ENCODE measurements at regions not wholly inside any gene's neighbourhood (a gene's known extent, or its start where the extent isn't known, plus 50 kb on each side); places are given as distances from the start of the nearest gene placed in this dataset.
A peak's percentile ranks its signal among the peaks of the same experiment; 100 is the strongest.

DNA sequence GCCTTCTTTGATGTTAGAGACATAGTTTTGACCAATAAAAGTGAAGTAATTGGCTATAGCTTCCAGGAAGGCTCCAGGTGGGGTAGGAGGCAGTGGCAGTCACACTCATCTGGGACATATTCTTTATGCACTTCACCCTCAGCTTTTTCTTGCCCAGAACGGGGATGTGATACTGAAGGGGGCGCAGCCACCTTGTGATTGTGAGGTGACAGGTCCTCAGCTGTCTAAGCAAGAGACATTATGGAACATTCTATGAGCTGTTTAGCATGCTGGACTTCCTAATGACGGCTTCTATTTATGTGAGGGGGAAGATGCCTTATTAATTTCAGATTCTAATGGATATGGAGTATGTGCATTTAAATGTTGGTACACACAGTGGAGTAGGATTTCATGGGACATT is 151.3 kb upstream of the ZFP64 start:
- H3K79me2 ChIP-seq (ENCODE audit: low read depth) = 0 out of 2 replicates have a peak, but pooled peaks cover 17% of the 10 kb centered on the region
- no peak overlapping the region for H3K4me2 ChIP-seq
- H3K9me2 ChIP-seq (ENCODE audit: insufficient read depth) = no peaks in the 10 kb centered on the region
- H3K27me3 ChIP-seq (ENCODE audit: insufficient read depth, low read depth) = peaks cover 4% of the 10 kb centered on the region; the same call in 1 of the 2 replicates
- DNase-seq = no peak
- H3F3A ChIP-seq (ENCODE audit: insufficient read depth, low read depth) = no peaks in the 10 kb centered on the region
- no peaks in the 10 kb centered on the region for H3K36me3 ChIP-seq (ENCODE audit: low read depth)
- no peak overlapping the region for H3K4me3 ChIP-seq
- H3K27ac ChIP-seq = no peak overlapping the region
- POLR2A ChIA-PET (ENCODE audit: unreplicated experiment) = no interaction called here
- intact Hi-C loops (cut with micrococcal nuclease; ENCODE audit: unreplicated experiment) = no loop called here
- no peak for TF ChIP-seq EZH2 (IDR thresholded peaks at IDR 0.05; ENCODE audit: low read depth)
- TF ChIP-seq, protein P1, sequence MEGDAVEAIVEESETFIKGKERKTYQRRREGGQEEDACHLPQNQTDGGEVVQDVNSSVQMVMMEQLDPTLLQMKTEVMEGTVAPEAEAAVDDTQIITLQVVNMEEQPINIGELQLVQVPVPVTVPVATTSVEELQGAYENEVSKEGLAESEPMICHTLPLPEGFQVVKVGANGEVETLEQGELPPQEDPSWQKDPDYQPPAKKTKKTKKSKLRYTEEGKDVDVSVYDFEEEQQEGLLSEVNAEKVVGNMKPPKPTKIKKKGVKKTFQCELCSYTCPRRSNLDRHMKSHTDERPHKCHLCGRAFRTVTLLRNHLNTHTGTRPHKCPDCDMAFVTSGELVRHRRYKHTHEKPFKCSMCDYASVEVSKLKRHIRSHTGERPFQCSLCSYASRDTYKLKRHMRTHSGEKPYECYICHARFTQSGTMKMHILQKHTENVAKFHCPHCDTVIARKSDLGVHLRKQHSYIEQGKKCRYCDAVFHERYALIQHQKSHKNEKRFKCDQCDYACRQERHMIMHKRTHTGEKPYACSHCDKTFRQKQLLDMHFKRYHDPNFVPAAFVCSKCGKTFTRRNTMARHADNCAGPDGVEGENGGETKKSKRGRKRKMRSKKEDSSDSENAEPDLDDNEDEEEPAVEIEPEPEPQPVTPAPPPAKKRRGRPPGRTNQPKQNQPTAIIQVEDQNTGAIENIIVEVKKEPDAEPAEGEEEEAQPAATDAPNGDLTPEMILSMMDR (conservative IDR thresholded peaks at IDR 0.05) = no peak
- no peak overlapping the region for H2AFZ ChIP-seq
- H3K4me1 ChIP-seq (replicated peaks; ENCODE audit: insufficient read depth) = peaks cover 10% of the 10 kb centered on the region
- CTCF ChIA-PET = no interaction called here
- no TSS peak for BruUV-seq (replicated peaks)
- no peaks in the 10 kb centered on the region for H3K9me3 ChIP-seq (ENCODE audit: insufficient read depth, low read depth)
- no peaks in the 10 kb centered on the region for H4K20me1 ChIP-seq (ENCODE audit: insufficient read depth)

DNA sequence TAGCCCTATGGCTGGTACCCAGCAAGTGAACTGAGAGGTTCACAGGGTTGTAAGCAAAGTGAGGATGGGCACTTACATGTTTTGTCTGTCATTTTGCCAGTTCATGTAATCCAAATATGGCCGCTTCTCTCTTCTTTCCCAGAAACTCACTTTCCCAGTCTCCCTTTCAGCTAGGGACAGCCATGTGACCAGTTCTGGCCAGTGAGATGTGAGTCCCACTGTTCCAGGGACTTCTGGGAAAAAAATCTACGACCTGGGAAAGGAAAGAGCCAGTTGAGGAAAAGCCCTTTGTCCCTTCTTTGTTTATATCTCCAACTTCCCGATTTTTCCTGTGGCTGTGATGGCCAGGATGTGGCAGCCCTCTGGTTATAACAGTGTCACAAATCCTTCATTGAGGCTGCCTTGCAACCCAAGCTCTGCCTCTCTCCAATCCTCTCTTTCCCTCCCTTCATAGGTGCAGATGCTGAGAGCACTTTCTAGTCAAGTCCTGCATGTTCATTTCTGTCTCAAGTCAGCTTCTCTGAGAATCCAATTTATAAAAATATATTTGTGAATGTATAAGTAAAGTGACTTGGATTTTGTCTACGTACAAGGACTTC is 148.6 kb upstream of the ZFP64 start:
- TF ChIP-seq, protein P1 (conservative IDR thresholded peaks at IDR 0.05) = no peak
- no peak for TF ChIP-seq EZH2 (IDR thresholded peaks at IDR 0.05; ENCODE audit: low read depth)
- intact Hi-C loops (cut with micrococcal nuclease; ENCODE audit: unreplicated experiment) = no loop called here
- CTCF ChIA-PET = no interaction called here
- no peaks in the 10 kb centered on the region for H3K9me3 ChIP-seq (ENCODE audit: insufficient read depth, low read depth)
- H3K4me3 ChIP-seq = peak overlapping the region; percentile 79
- peaks cover 28% of the 10 kb centered on the region for H3K27me3 ChIP-seq (ENCODE audit: insufficient read depth, low read depth)
- no peaks in the 10 kb centered on the region for H3F3A ChIP-seq (ENCODE audit: insufficient read depth, low read depth)
- peak in 1 of 2 experiments; percentile 75 for DNase-seq
- H3K79me2 ChIP-seq (ENCODE audit: low read depth) = 0 out of 2 replicates have a peak, but pooled peaks cover 9% of the 10 kb centered on the region
- H3K36me3 ChIP-seq (ENCODE audit: low read depth) = no peaks in the 10 kb centered on the region
- no peaks in the 10 kb centered on the region for H4K20me1 ChIP-seq (ENCODE audit: insufficient read depth)
- 0 out of 2 replicates have a peak overlapping the region, but pooled peaks have one; percentile 28 for H3K27ac ChIP-seq
- POLR2A ChIA-PET (ENCODE audit: unreplicated experiment) = no interaction called here
- BruUV-seq (replicated peaks) = no TSS peak
- no peaks in the 10 kb centered on the region for H3K9me2 ChIP-seq (ENCODE audit: insufficient read depth)
- H2AFZ ChIP-seq = peak overlapping the region; percentile 95
- peak overlapping the region; percentile 81 for H3K4me2 ChIP-seq
- H3K4me1 ChIP-seq (replicated peaks; ENCODE audit: insufficient read depth) = no peaks in the 10 kb centered on the region

DNA sequence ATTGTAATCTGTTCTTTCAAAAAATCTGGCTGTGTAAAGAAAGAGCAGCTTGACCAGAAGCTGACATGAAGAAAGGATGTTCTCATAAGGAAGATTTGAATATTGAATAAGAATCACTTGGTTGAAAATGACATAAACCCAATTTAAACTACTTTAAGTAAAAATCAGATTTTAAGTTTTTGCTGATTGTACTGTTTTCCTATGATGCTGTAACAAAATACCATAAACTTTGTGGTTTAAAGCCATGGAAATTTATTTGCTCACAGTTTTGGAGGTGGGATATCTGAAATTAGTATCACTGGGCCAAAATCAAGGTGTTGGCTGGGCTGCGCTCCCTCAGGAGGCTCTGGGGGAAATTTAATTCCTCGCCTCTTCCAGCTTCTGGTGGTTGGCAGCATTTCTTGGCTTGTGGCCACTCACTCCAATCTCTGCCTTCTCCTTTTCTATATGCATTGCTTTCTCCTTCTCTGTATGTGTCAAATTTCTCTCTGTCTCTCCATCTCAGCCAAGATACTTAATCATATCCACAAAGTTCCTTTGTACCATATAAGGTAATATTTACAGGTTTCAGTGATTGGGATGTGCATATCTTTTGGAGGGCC is 141.2 kb upstream of the ZFP64 start:
- no peaks in the 10 kb centered on the region for H4K20me1 ChIP-seq (ENCODE audit: insufficient read depth)
- no peak overlapping the region for H3K4me2 ChIP-seq
- H3F3A ChIP-seq (ENCODE audit: insufficient read depth, low read depth) = no peaks in the 10 kb centered on the region
- H3K4me1 ChIP-seq (replicated peaks; ENCODE audit: insufficient read depth) = no peaks in the 10 kb centered on the region
- no peak for DNase-seq
- no peak overlapping the region for H3K27ac ChIP-seq
- no peaks in the 10 kb centered on the region for H3K9me3 ChIP-seq (ENCODE audit: insufficient read depth, low read depth)
- TF ChIP-seq EZH2 (IDR thresholded peaks at IDR 0.05; ENCODE audit: low read depth) = no peak
- TF ChIP-seq, protein P1 (conservative IDR thresholded peaks at IDR 0.05) = no peak
- CTCF ChIA-PET = no interaction called here
- no TSS peak for BruUV-seq (replicated peaks)
- no peaks in the 10 kb centered on the region for H3K36me3 ChIP-seq (ENCODE audit: low read depth)
- no peak overlapping the region for H2AFZ ChIP-seq
- H3K9me2 ChIP-seq (ENCODE audit: insufficient read depth) = no peaks in the 10 kb centered on the region
- H3K4me3 ChIP-seq = no peak overlapping the region
- H3K79me2 ChIP-seq (ENCODE audit: low read depth) = no peaks in the 10 kb centered on the region
- POLR2A ChIA-PET (ENCODE audit: unreplicated experiment) = no interaction called here
- peaks cover 80% of the 10 kb centered on the region for H3K27me3 ChIP-seq (ENCODE audit: insufficient read depth, low read depth)
- intact Hi-C loops (cut with micrococcal nuclease; ENCODE audit: unreplicated experiment) = no loop called here

Measured in PC-9 (cell line).